GM19438 (cell line): ENCODE measurements at regions not wholly inside any gene's neighbourhood (a gene's known extent, or its start where the extent isn't known, plus 50 kb on each side); places are given as distances from the start of the nearest gene placed in this dataset.
A peak's percentile ranks its signal among the peaks of the same experiment; 100 is the strongest.

Experiments used
- ATAC-seq: cut with Tn5 transposase; IDR thresholded peaks from one replicate; pipeline ENCODE4 v1.9.1; 2021; ENCODE audit warnings: low read depth; ENCODE audit not compliant: unreplicated experiment

DNA sequence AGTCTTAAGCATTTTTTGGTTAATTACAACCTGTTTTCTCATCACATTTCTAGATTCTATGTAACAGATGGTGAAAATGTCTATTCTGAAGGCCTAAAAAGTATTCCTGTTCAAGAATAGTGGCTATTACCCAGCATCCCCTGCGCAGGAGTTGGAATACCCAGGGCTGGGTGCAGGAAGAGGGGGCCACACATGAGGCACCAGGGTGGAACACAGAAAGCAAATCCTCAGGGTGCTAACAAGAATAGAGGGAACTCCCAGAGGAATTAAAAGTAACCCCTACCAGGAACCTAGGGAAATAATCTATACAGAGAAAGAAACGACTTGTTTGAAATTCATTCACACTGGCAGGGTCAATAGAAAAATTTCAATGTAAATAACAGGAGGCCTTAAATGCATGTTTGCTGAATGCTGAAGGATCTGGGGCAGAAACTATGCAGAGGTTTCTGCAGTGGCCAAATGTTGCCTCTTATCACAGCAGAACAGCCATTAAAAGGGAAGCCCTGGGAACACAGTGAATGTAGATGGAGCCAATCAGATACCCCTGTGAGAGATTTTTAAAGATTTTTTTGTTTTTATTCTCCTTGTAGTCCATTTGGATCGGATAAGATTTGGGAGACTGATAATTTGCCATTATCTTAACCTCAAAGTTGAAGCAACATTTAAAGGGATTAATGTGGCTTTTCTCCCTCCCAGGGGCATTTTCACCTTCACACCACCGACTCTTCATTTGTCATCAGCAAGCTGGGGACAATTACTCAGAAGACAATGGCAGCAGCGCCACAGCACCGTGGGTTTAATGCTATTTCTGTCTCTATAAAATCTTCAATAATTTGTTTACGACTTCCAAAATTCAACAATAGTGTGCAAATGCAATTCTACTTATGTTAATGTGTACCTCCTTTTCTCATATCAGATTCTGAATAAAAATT lies 196.0 kb upstream of the PSMD7 start:
- ATAC-seq: no peak

DNA sequence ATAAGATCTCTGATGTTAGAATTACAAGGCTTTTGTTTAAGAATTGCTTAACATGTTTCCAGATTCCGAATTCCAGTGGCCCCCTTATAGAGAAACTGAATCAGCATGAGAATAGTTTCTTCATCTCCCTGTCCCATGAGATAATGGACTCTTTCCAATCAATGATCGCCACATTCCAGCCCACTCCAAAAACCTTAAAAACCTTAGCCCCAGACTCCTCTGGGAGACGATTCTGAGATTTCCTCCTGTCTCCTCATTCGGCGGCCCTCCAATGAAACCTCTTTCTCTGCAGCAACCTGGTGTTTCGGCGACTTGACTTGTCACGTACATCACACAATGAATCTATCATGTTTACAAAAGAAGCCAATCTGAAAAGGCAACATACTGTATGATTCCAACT lies 197.1 kb upstream of the PSMD7 start:
- no peak for ATAC-seq

DNA sequence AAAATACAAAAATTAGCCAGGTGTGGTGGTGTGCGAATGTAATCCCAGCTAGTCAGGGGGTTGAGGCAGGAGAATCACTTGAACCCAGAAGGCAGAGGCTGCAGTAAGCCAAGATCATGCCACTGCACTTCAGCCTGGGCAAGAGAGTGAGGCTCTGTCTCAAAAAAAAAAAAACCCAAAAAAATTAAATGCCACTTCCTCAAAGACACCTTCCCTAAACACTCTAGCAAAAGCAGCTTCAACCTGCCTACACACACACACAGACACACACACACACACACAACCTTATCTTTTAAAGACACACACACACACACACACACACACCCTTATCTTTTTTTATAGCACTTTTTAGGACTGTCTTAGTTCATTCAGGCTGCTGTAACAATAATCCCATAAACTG lies 201.7 kb upstream of the PSMD7 start:
- ATAC-seq: no peak

DNA sequence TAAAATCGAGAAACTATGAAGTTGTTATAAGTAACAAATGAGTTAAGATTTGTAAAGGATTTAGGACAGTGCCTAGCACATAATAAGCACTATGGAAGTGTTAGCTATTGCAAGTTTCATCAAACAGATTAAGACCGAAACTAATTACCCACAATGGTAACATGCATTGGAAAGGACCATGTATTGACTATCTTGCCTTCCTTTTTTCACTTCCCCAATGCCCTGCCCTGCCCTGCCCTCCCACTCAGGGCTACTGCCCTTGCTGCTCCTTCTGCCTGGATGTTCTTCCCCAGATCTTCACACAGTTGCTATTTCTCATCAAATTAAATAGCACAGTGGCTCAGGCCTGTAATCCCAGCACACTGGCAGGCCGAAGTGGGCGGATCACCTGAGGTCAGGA lies 202.1 kb upstream of the PSMD7 start:
- no peak for ATAC-seq

DNA sequence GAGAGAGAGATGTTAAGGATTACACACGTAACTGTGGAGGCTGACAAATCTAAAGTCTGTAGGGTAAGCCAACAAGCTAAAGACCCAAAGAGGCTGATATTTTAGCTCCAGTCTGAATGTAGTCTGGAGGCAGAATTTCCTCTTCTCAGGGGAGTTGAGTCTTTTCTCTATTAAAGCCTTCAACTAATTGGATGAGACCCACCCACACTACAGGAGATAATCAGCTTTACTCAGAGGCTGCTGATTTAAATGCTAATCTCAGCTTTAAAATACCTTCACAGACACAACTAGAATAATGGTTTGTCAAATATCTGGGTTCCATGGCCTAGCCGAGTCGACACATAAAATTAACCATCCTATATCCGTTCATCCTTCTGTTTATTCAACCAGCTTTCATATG lies 204.3 kb upstream of the PSMD7 start:
- ATAC-seq: no peak

DNA sequence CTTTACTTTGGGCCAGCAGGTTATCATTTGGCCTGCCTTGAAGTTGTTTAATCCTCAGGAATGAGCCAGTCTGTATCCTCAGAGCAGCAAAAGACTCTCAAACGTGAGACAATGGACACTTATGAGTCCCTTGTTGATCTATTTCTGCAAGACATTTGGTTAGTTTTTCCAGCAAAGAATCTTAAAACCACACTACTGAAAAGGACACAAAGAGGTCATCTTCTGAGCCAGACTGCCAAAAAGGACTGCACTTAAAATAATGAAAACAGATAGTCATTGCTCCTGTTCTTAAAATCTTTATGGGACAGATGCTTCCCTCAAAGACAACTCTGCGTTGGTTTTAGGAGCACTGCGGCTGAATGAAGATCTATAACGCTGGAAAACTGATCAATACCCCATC lies 205.7 kb upstream of the PSMD7 start:
- no peak for ATAC-seq

DNA sequence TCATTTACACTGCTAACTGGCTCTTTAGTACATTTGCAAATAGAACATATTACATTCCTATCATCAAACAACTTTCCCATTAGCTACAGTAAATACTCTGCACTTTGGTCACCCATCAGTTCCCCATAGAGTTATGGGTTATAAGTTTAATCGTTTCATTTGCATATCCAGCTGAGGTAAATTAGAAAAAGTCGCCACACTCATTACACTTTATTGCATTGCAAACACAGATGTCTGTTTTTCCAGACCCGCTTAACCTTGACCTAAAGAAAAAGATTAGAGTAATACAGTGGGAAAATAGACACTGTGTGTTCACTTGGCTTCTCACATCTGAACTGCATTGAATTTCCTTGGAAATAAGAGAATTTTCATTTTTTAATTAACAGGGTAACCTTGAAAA lies 213.1 kb upstream of the PSMD7 start:
- ATAC-seq: no peak

DNA sequence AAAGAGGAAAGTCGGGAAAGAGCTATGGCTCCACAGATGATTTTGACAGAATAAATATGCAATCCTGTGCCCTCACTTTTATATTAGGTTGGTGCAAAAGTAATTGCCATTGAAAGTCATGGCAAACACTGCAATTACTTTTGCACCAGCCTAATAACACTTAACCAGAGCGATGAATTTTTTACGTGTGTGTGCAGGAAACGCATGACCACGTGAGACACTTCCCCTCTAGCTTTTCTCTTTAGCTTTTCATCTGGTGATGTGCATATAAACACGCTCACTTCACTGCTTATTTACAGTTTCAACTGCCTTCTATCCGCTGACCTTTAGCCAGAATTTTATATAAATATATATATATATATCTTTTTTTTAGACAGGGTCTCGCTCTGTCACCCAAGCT lies 216.3 kb upstream of the PSMD7 start:
- no peak for ATAC-seq

DNA sequence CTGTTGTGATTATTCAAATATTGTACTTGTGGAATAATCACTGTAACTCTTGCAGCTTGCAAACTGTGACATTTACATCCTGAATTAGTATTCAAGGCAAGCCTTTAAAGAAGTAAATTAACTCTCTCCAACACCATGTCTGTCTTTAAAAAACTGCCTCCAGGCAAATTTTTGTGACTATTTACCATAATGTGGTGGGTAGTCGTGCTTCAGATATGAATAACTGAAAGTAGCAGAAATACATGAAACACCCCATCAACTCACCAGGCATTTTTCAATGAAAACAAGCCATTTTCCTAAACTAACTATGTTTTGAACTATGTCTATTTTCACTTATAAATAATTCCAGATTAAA lies 217.4 kb upstream of the PSMD7 start:
- peak; percentile 50 for ATAC-seq

DNA sequence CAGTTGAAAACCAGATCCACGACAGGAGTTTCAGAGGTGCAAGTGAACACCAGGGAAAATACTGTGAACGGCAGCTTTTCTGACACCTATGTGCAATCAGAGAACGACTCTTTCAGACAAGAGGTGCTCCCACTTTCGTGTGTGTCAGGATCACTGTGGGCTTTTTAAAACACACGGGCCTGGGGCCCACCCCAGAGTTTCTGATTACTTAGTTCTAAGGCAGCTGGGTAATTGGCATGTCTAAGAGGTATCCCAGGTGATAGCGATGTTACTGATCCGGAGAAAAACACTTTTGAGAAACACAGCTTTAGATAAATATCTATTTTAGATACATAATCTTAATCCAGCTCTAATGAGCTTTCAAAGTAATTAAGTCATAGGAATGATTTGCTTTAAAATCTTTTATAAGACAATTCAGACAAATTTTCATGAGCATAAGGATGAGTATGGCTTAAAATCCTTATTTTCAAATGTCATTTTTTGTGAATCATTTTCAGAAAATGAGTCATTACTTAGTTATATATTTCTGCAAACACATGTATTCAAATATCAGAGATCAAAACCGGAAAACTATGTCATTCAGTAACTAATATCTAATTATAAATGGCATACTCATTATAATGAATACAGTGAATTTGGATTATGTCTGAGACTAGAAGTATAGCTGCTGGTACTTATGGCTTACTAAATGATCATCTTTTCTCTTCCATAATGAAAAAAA lies 217.9 kb upstream of the PSMD7 start:
- peak; percentile 74 for ATAC-seq

DNA sequence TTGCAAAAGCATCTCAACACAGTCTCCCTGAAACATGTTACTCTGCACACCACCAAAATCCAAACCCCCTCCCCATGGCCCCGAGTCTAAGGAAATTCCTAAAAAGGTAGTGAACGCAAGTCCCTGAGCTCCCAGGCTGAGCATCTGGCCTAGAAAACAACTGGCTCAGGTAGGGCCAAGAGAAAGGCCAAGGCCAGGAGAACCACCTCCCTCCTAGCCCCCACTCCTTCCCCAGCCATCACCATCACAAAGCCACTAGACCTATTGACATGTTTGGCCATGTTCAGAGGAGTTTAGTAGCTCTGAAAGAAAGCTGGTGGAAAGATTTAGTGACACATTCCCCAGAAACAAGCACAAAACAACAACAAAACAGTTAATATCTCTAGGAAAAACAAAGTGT lies 220.0 kb upstream of the PSMD7 start:
- no peak for ATAC-seq

DNA sequence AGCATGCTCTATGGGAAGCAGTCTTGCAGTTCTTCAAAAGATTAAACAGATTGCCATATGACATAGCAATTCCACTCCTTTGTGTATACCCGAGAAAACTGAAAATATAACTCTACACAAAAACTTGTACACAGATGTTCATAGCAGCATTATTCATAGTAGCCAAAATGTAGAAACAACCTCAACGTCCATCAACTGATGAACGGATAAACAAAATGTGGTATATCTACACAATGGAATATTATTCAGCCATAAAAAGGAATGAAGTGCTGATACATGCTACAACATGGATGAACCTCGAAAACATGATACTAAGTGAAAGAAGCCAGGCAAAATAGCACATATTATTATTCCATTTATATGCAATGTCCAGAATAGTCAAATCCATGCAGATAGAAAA lies 221.2 kb upstream of the PSMD7 start:
- no peak for ATAC-seq

DNA sequence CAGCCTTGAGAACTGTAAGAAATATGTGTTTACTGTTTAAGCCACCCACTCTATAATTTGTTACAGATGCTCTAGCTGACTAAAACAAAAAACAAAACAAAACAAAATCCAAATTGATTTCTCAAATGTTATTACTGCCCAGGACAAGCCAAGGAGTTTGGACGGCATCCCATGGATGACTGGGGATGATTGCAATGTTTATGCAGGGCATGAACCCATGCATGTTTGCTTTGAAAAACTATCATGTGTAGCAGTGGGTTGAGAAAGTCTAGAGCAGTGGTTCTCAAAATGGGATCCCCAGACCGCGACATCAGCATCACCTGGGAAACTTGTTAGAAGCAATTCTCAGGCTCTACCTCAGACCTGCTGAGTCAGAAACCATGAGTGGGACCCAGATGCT lies 223.2 kb upstream of the PSMD7 start:
- no peak for ATAC-seq

DNA sequence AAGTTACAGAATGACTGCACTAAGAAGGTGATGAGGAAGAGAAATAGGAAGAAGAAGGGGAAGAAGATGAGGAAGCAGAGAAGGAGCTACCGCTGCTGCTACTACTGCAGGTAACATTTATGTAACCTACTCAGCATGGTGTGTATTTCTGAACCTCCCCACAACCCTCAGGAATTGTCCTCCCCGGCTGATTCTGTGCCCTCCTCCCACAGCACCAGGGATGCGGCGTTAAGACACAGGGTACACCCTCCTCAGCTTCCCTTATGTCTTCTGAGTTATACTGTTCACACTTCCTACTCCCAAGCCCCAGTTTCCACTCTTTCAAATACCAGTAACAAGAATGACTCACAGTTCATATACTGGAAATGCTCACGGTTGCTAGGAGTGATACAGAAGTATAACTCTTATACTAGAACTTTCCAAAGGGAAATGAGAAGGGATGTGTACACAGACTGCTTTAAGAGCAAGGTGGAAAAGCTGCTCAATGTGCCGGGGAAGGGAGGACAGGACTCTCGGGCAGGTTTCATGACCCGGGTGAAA lies 224.5 kb upstream of the PSMD7 start:
- no peak for ATAC-seq

DNA sequence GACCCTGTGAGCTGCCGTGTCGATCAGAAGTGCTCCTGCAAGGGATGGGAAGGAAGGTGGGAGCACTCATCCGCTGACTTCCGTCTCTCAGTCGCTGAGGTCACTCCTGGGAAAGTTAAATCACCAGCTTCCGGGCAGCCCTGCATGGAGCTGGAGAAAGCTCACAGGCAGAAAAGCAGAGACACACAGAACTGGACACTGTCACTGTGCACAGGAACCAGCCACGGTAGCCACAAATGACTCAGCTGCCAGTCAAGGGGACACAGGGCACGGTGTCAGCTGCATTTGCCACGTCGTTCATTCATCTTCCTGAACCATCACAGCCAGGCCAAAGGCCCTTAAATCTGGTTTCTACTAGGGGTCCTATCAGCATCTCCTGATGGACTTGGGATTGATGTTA lies 226.4 kb upstream of the PSMD7 start:
- ATAC-seq: no peak

DNA sequence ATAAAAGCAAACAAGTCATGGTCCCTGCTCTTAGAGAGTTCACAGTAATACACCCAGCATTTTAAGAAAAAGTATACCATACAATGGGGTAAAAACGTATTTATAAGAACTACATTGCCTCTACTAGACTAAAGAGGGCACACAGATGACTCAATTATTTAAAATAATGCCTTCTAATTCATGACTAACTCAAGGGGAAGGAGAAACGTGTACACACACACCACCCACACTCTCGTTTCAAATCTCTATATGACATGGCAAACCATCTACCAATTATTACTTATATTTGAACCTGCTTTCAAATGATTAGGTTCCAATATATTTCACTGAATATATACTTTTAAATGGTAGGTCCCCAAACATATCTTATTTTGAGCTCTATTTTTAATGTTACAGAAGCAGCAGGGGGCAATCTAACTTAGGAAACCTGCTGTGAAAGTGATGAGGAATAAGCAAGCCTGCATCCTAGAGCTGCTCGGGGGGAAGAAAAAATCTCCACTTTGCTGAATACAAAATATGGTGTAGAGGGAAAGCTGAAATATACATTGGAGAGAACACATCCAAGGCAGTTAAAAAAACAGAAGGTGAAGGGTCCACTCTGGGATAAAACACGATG lies 232.4 kb upstream of the PSMD7 start:
- ATAC-seq: no peak

DNA sequence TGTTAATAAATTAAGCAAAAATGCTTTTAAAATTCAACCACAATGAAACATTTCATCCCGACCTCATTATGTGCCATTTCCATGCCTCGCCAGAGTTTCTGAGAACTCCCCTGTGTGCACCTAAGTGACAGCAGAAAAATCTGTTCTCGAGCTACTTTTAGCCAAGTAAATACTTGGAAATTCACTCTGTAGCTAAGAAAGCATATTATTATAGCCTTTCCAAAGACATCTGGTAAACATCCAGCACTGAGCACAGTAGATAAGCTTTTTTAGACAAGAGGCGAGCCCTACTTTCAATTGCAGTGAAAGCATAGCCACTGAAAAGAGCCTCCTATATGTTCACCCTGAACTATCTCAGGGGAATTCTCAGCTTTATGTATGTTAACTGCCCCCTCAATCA lies 242.8 kb upstream of the PSMD7 start:
- ATAC-seq: no peak

DNA sequence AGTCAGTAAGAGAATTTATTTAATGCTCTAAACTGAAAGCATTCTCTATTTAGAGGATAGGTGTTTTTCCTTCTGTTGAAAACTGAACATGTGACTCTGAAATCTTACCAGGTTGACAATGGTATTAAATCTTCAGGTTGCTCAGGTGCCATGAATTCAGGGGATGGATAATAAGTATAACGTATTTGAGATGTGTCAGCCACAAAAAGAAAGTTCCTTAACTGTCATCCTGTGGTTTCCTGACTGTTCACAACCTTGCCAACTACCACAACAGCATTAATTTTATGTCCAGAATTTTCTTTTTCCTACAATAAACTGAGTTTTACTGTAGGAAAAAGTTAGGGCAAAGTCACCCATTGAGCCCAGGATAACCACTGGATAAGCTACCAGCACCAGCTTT lies 243.3 kb upstream of the PSMD7 start:
- no peak for ATAC-seq

DNA sequence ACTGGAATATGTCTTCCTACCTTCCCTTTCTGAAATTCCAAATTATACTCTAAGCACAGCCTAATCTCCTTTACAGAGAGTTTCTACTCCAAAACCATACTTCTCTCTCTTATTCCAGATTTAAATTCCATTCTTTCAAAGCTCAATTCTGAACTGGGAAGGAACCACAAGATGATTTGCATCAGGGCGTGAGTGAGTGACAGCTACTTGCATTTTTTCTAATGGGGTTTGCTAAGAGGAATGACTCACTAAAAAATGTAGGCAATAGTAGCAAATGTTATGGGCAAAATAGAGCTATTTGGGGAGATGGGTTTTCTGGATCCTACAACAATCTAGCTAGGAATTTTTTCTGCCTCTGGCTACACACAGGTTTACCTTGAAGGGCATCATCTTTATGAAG lies 244.6 kb upstream of the PSMD7 start:
- no peak for ATAC-seq

DNA sequence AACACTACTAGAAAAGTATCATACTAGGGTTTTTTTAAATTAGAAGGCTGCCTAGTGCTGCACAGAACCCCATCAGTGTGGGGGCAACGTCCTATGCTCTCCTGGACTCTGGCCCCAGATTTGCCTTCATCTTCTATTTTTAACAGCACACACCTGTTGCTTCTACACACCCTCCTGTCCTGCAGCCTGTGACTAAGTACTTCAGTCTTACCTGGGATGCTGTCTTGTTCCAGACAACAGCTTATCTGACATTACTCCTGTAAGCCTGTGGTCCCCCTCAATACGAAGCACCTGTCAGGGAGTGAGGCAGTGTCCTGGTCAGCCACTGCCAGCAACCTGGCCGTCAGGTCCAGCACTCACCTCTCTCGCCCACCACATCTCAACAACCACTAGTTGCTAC lies 247.6 kb upstream of the PSMD7 start:
- ATAC-seq: no peak

DNA sequence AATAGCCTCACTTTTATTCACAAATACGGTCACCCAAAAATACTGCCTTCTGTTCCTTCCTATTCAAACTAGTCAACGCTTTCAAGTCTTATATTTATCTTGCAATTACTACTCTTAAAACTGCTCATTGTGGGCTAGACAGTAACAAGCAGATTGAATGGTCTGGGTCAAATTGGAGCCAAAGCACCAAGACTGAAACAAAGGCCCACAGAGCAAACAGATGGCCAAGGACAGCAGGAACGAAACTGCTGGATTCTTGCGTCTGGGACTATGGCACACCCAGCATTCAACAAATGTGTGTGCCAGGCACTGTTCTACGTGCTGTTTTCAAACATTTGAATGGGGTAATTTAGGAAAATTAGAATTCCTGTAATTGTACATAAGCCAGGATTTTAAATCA lies 250.1 kb upstream of the PSMD7 start:
- no peak for ATAC-seq
